Osteoblast (primary cell): ENCODE measurements at regions not wholly inside any gene's neighbourhood (a gene's known extent, or its start where the extent isn't known, plus 50 kb on each side); places are given as distances from the start of the nearest gene placed in this dataset.

Experiments used
- DNase-seq: peaks from one replicate; pipeline ENCODE4 v3.0.0; 2011; ENCODE audit warnings: low spot score, mixed read lengths; ENCODE audit not compliant: insufficient read length; ENCODE audit errors: missing footprints
- H2AFZ ChIP-seq: 2 replicates; pipeline ENCODE4 v1.6.0; 2011; ENCODE audit warnings: mild to moderate bottlenecking, low read length
- H3K27ac ChIP-seq: 2 replicates; pipeline ENCODE4 v1.5.1; 2011; ENCODE audit warnings: mild to moderate bottlenecking, low read depth, low read length, moderate library complexity
- H3K27me3 ChIP-seq: 2 replicates; pipeline ENCODE4 v1.6.0; 2012; ENCODE audit warnings: mild to moderate bottlenecking, control low read depth, inconsistent platforms, low read length, moderate library complexity; ENCODE audit not compliant: insufficient read depth
- H3K36me3 ChIP-seq: 2 replicates; pipeline ENCODE4 v1.5.1; 2011; ENCODE audit warnings: mild to moderate bottlenecking, low read length, control low read depth, moderate library complexity; ENCODE audit not compliant: insufficient read depth
- H3K4me1 ChIP-seq: 2 replicates; pipeline ENCODE4 v1.5.1; 2011; ENCODE audit warnings: mild to moderate bottlenecking, low read length, control low read depth, moderate library complexity; ENCODE audit not compliant: insufficient read depth
- H3K4me2 ChIP-seq: 2 replicates; pipeline ENCODE4 v1.6.0; 2011; ENCODE audit warnings: mild to moderate bottlenecking, low read length; ENCODE audit not compliant: insufficient read depth
- H3K4me3 ChIP-seq: fragments of 200-600 bp; sonication (generic); 3 replicates; pipeline ENCODE4 v1.5.1; 2012; ENCODE audit warnings: mild to moderate bottlenecking, low read length, inconsistent platforms; ENCODE audit not compliant: insufficient read depth
- H3K79me2 ChIP-seq: 2 replicates; pipeline ENCODE4 v1.6.0; 2012; ENCODE audit warnings: mild to moderate bottlenecking, low read length, control low read depth, inconsistent platforms; ENCODE audit not compliant: insufficient read depth
- H3K9me3 ChIP-seq: 2 replicates; pipeline ENCODE4 v1.5.1; 2011; ENCODE audit warnings: low read depth, low read length, control low read depth
- H4K20me1 ChIP-seq: 2 replicates; pipeline ENCODE4 v1.6.0; 2012; ENCODE audit warnings: mild to moderate bottlenecking, low read length, control low read depth; ENCODE audit not compliant: insufficient read depth
- CTCF ChIP-seq: IDR thresholded peaks from 2 replicates; pipeline ENCODE4 v1.5.1; 2011; ENCODE audit warnings: mild to moderate bottlenecking, low read depth, low read length, moderate library complexity; ENCODE audit errors: extremely low read depth

- Histone ChIP-seq H3K79me2 (no peaks in the 10 kb centered on the region), H3K4me1 (peaks cover 16% of the 10 kb centered on the region), H3K9me3 (no peaks in the 10 kb centered on the region), H4K20me1 (peaks cover 16% of the 10 kb centered on the region), H3K27me3 (no peaks in the 10 kb centered on the region), H3K4me2 (no peak overlapping the region), H3K4me3 (no peak overlapping the region), H3K36me3 (no peaks in the 10 kb centered on the region), H2AFZ (no peak overlapping the region), H3K27ac (no peak overlapping the region)
- no peak for DNase-seq
- no peak for TF ChIP-seq CTCF
Measured at GRCh38 chr16:85356157-85356556, 243.9 kb upstream of the CIBAR2 start.

- no peaks in the 10 kb centered on the region for H3K9me3 ChIP-seq
- no peak overlapping the region for H3K4me3 ChIP-seq
- H3K27ac ChIP-seq = no peak overlapping the region
- no peaks in the 10 kb centered on the region for H3K36me3 ChIP-seq
- H3K27me3 ChIP-seq = no peaks in the 10 kb centered on the region
- H3K4me1 ChIP-seq = peaks cover 16% of the 10 kb centered on the region
- no peaks in the 10 kb centered on the region for H3K79me2 ChIP-seq
- H4K20me1 ChIP-seq = peaks cover 13% of the 10 kb centered on the region
- H2AFZ ChIP-seq = no peak overlapping the region
- TF ChIP-seq CTCF = no peak
- DNase-seq = no peak
- no peak overlapping the region for H3K4me2 ChIP-seq
Measured at GRCh38 chr16:85357323-85357722, 245.1 kb upstream of the CIBAR2 start.

- Histone ChIP-seq H3K4me1 (peaks cover 16% of the 10 kb centered on the region), H4K20me1 (peaks cover 9% of the 10 kb centered on the region)
Measured at GRCh38 chr16:85357924-85358505, 245.7 kb upstream of the CIBAR2 start.

GRCh38 chr16:85358704-85359146 lies 246.5 kb upstream of the CIBAR2 start:
- no peaks in the 10 kb centered on the region for H3K79me2 ChIP-seq
- no peak overlapping the region for H2AFZ ChIP-seq
- H3K9me3 ChIP-seq = no peaks in the 10 kb centered on the region
- peaks cover 8% of the 10 kb centered on the region for H4K20me1 ChIP-seq
- H3K4me2 ChIP-seq = no peak overlapping the region
- no peak for DNase-seq
- no peaks in the 10 kb centered on the region for H3K27me3 ChIP-seq
- no peak overlapping the region for H3K4me3 ChIP-seq
- no peak for TF ChIP-seq CTCF
- H3K36me3 ChIP-seq = no peaks in the 10 kb centered on the region
- no peak overlapping the region for H3K27ac ChIP-seq
- H3K4me1 ChIP-seq = peaks cover 21% of the 10 kb centered on the region

More at GRCh38 chr16:85357924-85358505, 245.7 kb upstream of the CIBAR2 start:
- no peak for DNase-seq
- no peak overlapping the region for H3K4me2 ChIP-seq
- no peaks in the 10 kb centered on the region for H3K9me3 ChIP-seq
- H3K79me2 ChIP-seq = no peaks in the 10 kb centered on the region
- H3K36me3 ChIP-seq = no peaks in the 10 kb centered on the region
- H3K4me3 ChIP-seq = no peak overlapping the region
- no peak overlapping the region for H2AFZ ChIP-seq
- TF ChIP-seq CTCF = no peak
- H3K27me3 ChIP-seq = no peaks in the 10 kb centered on the region
- no peak overlapping the region for H3K27ac ChIP-seq
